Neural progenitor cell (in vitro differentiated cells): ENCODE measurements at regions not wholly inside any gene's neighbourhood (a gene's known extent, or its start where the extent isn't known, plus 50 kb on each side); places are given as distances from the start of the nearest gene placed in this dataset.

Experiments used
- EZH2phosphoT487 ChIP-seq: fragments of 200-600 bp; sonication (generic); IDR thresholded peaks from 2 replicates; pipeline ENCODE4 v1.6.1; 2017; ENCODE audit warnings: antibody characterized with exemption
- TF ChIP-seq, protein P1 (sequence below): fragments of 200-600 bp; sonication (generic); IDR thresholded peaks from 2 replicates; pipeline ENCODE4 v1.5.1; 2017; ENCODE audit warnings: antibody characterized with exemption, mild to moderate bottlenecking

DNA sequence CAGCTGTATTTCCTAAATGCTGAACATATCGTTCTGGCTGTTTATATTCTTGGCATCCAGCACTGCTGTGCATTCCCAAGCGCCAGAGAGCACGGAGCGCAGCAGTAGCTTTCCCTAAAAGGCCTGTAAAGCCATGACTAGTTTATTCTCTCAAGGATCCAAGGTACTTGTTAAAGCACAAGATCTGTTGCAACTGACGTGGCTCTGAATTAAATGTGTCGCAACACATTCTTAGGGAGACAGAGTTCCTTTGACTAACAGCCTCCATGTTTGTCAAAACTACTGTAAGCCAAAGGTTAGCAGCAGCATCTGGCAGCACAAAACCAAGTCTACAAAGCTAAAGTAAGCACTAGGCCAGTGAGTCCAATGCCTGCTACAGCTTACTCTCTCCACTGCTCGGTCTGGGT lies 188.6 kb upstream of the FN1 start:
- TF ChIP-seq, protein P1, sequence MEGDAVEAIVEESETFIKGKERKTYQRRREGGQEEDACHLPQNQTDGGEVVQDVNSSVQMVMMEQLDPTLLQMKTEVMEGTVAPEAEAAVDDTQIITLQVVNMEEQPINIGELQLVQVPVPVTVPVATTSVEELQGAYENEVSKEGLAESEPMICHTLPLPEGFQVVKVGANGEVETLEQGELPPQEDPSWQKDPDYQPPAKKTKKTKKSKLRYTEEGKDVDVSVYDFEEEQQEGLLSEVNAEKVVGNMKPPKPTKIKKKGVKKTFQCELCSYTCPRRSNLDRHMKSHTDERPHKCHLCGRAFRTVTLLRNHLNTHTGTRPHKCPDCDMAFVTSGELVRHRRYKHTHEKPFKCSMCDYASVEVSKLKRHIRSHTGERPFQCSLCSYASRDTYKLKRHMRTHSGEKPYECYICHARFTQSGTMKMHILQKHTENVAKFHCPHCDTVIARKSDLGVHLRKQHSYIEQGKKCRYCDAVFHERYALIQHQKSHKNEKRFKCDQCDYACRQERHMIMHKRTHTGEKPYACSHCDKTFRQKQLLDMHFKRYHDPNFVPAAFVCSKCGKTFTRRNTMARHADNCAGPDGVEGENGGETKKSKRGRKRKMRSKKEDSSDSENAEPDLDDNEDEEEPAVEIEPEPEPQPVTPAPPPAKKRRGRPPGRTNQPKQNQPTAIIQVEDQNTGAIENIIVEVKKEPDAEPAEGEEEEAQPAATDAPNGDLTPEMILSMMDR: no peak
- TF ChIP-seq EZH2phosphoT487: no peak
